ENCODE measurements at regions not wholly inside any gene's neighbourhood (a gene's known extent, or its start where the extent isn't known, plus 50 kb on each side); places are given as distances from the start of the nearest gene placed in this dataset.

GRCh38 chr3:70647823-70648222 lies 335.4 kb upstream of the MDFIC2 start:
- no peak overlapping the region for H3K27ac ChIP-seq
- TF ChIP-seq CTCF (conservative IDR thresholded peaks at IDR 0.05) (no peak), ZFX (IDR thresholded peaks at IDR 0.05) (no peak)

GRCh38 chr3:70647094-70647493 lies 334.7 kb upstream of the MDFIC2 start:
- H3K27ac ChIP-seq: no peak overlapping the region
- TF ChIP-seq ZFX (IDR thresholded peaks at IDR 0.05) (no peak), CTCF (conservative IDR thresholded peaks at IDR 0.05) (no peak)

- H3K27ac ChIP-seq: no peak overlapping the region
- TF ChIP-seq CTCF (conservative IDR thresholded peaks at IDR 0.05) (no peak), ZFX (IDR thresholded peaks at IDR 0.05) (no peak)
Observed at GRCh38 chr3:70646635-70647034, 334.2 kb upstream of the MDFIC2 start.

GRCh38 chr3:70640481-70640880 lies 328.0 kb upstream of the MDFIC2 start:
- no peak for TF ChIP-seq ZFX (IDR thresholded peaks at IDR 0.05)
- no peak for TF ChIP-seq CTCF (conservative IDR thresholded peaks at IDR 0.05)
- H3K27ac ChIP-seq: no peak overlapping the region

- TF ChIP-seq ZFX (IDR thresholded peaks at IDR 0.05) (no peak), CTCF (conservative IDR thresholded peaks at IDR 0.05) (no peak)
- no peak overlapping the region for H3K27ac ChIP-seq
Observed at GRCh38 chr3:70635301-70635700, 322.9 kb upstream of the MDFIC2 start.

GRCh38 chr3:70631716-70632307 lies 319.4 kb upstream of the MDFIC2 start:
- no peak overlapping the region for H3K27ac ChIP-seq
- TF ChIP-seq ZFX (IDR thresholded peaks at IDR 0.05) (no peak), CTCF (conservative IDR thresholded peaks at IDR 0.05) (no peak)

GRCh38 chr3:70621451-70621850 lies 309.0 kb upstream of the MDFIC2 start:
- TF ChIP-seq CTCF (conservative IDR thresholded peaks at IDR 0.05): no peak
- TF ChIP-seq ZFX (IDR thresholded peaks at IDR 0.05): no peak
- H3K27ac ChIP-seq: no peak overlapping the region

Measured in C4-2B (cell line).